A549 (cell line): ENCODE measurements at regions not wholly inside any gene's neighbourhood (a gene's known extent, or its start where the extent isn't known, plus 50 kb on each side); places are given as distances from the start of the nearest gene placed in this dataset.

Experiments used
- CEBPB ChIP-seq, 2 experiments: fragments of >200 bp in 1 of 2; sonication (Bioruptor Twin) in 1 of 2; formaldehyde crosslinking in 1 of 2; IDR thresholded peaks; 2 replicates each; pipeline ENCODE4 v1.6.1; 2012 to 2016
- CHD2 ChIP-seq: fragments of 150-350 bp; IDR thresholded peaks from 2 replicates; pipeline ENCODE4 v1.6.1; 2014; ENCODE audit warnings: low read length; ENCODE audit not compliant: partially characterized antibody
- CTCF ChIP-seq: fragments of >200 bp; sonication (Bioruptor Twin); formaldehyde crosslinking; IDR thresholded peaks from 3 replicates; pipeline ENCODE4 v1.5.1; 2016
- HDAC2 ChIP-seq: fragments of 200-600 bp; sonication (generic); IDR thresholded peaks from 2 replicates; pipeline ENCODE4 v1.6.1; 2016
- HES2 ChIP-seq: fragments of >200 bp; sonication (Bioruptor Twin); formaldehyde crosslinking; IDR thresholded peaks from 2 replicates; pipeline ENCODE4 v1.6.1; 2016
- MAZ ChIP-seq: fragments of 150-350 bp; IDR thresholded peaks from 2 replicates; pipeline ENCODE4 v1.6.1; 2014; ENCODE audit warnings: antibody characterized with exemption, low read depth, low read length, borderline replicate concordance
- NPAS2 ChIP-seq: fragments of 250-450 bp; sonication (Bioruptor Pico); IDR thresholded peaks from 2 replicates; pipeline ENCODE4 v1.8.0; 2022; ENCODE audit warnings: mild to moderate bottlenecking, moderate library complexity, borderline replicate concordance
- ZC3H11A ChIP-seq: fragments of 450-650 bp; IDR thresholded peaks from 2 replicates; pipeline ENCODE4 v1.6.1; 2014; ENCODE audit warnings: antibody characterized with exemption, mild to moderate bottlenecking

- TF ChIP-seq CTCF (no peak), NPAS2 (CRISPR knock-in tag) (no peak), HES2 (no peak), ZC3H11A (no peak), CEBPB (IDR thresholded peaks at IDR 0.05) (no peak), HDAC2 (no peak), MAZ (no peak), CHD2 (no peak)
Observed at GRCh38 chr14:35999294-35999693, 173.2 kb downstream of the BRMS1L start.
